Prostate gland (tissue), 2 donors: ENCODE measurements at regions not wholly inside any gene's neighbourhood (a gene's known extent, or its start where the extent isn't known, plus 50 kb on each side); places are given as distances from the start of the nearest gene placed in this dataset.
A peak's percentile ranks its signal among the peaks of the same experiment; 100 is the strongest.

Experiments used
- DNase-seq: peaks from one replicate; pipeline ENCODE4 v3.0.0-alpha.2; 2019; ENCODE audit warnings: low spot score
- H3K27ac ChIP-seq, 2 donors: fragments of 200-600 bp; sonication (generic); 2 replicates each; pipeline ENCODE4 v1.5.1; 2017 to 2019
- H3K27me3 ChIP-seq: fragments of 200-600 bp; sonication (generic); replicated peaks from 2 replicates; pipeline ENCODE4 v1.5.1; 2019; ENCODE audit not compliant: insufficient read depth
- H3K36me3 ChIP-seq, 2 donors: fragments of 200-600 bp; sonication (generic); 1 replicate in 1 of 2; 2 replicates in 1 of 2; pipeline versions ENCODE4 v1.5.1 to v1.8.1; 2017 to 2019
- H3K4me1 ChIP-seq: fragments of 200-600 bp; sonication (generic); replicated peaks from 2 replicates; pipeline ENCODE4 v1.5.1; 2019
- H3K4me3 ChIP-seq, 2 donors: fragments of 200-600 bp; sonication (generic); 2 replicates each; pipeline ENCODE4 v1.5.1; 2017 to 2019
- H3K9me3 ChIP-seq: fragments of 200-600 bp; sonication (generic); 2 replicates; pipeline ENCODE4 v1.5.1; 2017
- POLR2A ChIP-seq: fragments of 450-650 bp; IDR thresholded peaks from one replicate; pipeline ENCODE4 v1.6.1; 2016; ENCODE audit warnings: antibody characterized with exemption, mild to moderate bottlenecking
- POLR2AphosphoS5 ChIP-seq: sonication (generic); formaldehyde crosslinking; IDR thresholded peaks from one replicate; pipeline ENCODE4 v1.6.1; 2017; ENCODE audit warnings: antibody characterized with exemption
- WGBS: methylation state at CpG from one replicate; pipeline ENCODE4 v1.1.5; 2018; 5-methylcytosine and 5-hydroxymethylcytosine counted together
- intact Hi-C: fragments of 100-400 bp; cut with DNase I; formaldehyde crosslinking; loops from one replicate; pipeline ENCODE4 v1.14.2; 2022
- TF ChIP-seq, protein P1 (sequence below), 4 experiments: fragments of 200-600 bp in 2 of 4; fragments of 450-650 bp in 2 of 4; sonication (generic) in 2 of 4; IDR thresholded peaks; 1 replicate in 3 of 4; 2 replicates in 1 of 4; pipeline ENCODE4 v1.5.1; 2016 to 2019; ENCODE audit warnings: antibody characterized with exemption in 4 of 4, mild to moderate bottlenecking in 2 of 4, moderate library complexity in 2 of 4

DNA sequence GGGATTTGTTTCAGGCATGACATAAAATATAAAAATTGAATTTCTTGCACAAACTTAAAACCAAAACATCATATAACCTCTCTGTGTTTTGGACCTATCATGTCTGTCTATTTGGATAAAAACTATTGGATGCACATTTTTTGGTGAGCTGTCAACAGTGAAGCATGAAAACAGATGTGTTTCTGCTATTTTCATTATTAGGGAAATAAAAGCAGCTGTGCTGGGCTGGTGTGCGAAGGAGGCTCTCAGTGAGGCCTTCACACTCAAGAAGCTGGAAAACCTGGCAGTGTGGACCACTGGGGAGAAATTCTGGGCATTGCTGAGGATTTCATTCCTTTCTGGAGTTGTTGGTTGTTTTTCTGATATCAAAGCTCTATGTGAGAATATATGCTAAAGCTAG, 395.3 kb downstream of the GJA1 start:
- DNase-seq: no peak
- no peak for TF ChIP-seq POLR2A
- TF ChIP-seq, protein P1, sequence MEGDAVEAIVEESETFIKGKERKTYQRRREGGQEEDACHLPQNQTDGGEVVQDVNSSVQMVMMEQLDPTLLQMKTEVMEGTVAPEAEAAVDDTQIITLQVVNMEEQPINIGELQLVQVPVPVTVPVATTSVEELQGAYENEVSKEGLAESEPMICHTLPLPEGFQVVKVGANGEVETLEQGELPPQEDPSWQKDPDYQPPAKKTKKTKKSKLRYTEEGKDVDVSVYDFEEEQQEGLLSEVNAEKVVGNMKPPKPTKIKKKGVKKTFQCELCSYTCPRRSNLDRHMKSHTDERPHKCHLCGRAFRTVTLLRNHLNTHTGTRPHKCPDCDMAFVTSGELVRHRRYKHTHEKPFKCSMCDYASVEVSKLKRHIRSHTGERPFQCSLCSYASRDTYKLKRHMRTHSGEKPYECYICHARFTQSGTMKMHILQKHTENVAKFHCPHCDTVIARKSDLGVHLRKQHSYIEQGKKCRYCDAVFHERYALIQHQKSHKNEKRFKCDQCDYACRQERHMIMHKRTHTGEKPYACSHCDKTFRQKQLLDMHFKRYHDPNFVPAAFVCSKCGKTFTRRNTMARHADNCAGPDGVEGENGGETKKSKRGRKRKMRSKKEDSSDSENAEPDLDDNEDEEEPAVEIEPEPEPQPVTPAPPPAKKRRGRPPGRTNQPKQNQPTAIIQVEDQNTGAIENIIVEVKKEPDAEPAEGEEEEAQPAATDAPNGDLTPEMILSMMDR (IDR thresholded peaks at IDR 0.05): no peak
- no peak for TF ChIP-seq POLR2AphosphoS5
- intact Hi-C loops: no loop called here
- WGBS: 75% methylated on average over 1 of the region's 1 CpG
- H3K36me3 ChIP-seq: no peaks in the 10 kb centered on the region
- no peaks in the 10 kb centered on the region for H3K9me3 ChIP-seq
- no peaks in the 10 kb centered on the region for H3K4me1 ChIP-seq
- H3K4me3 ChIP-seq: no peak overlapping the region
- H3K27me3 ChIP-seq: no peaks in the 10 kb centered on the region
- no peak overlapping the region for H3K27ac ChIP-seq

- H3K9me3 ChIP-seq: no peaks in the 10 kb centered on the region
- H3K27me3 ChIP-seq: no peaks in the 10 kb centered on the region
- no peak for DNase-seq
- no peaks in the 10 kb centered on the region for H3K4me1 ChIP-seq
- no peak overlapping the region for H3K4me3 ChIP-seq
- intact Hi-C loops: no loop called here
- TF ChIP-seq POLR2A (no peak), POLR2AphosphoS5 (no peak)
- TF ChIP-seq, protein P1 (IDR thresholded peaks at IDR 0.05): no peak
- H3K36me3 ChIP-seq: no peaks in the 10 kb centered on the region
- H3K27ac ChIP-seq: no peak overlapping the region
- 91% methylated on average over 2 of the region's 2 CpGs for WGBS
These were observed 400.2 kb downstream of the GJA1 start for GRCh38 chr6:121835662-121836061.

DNA sequence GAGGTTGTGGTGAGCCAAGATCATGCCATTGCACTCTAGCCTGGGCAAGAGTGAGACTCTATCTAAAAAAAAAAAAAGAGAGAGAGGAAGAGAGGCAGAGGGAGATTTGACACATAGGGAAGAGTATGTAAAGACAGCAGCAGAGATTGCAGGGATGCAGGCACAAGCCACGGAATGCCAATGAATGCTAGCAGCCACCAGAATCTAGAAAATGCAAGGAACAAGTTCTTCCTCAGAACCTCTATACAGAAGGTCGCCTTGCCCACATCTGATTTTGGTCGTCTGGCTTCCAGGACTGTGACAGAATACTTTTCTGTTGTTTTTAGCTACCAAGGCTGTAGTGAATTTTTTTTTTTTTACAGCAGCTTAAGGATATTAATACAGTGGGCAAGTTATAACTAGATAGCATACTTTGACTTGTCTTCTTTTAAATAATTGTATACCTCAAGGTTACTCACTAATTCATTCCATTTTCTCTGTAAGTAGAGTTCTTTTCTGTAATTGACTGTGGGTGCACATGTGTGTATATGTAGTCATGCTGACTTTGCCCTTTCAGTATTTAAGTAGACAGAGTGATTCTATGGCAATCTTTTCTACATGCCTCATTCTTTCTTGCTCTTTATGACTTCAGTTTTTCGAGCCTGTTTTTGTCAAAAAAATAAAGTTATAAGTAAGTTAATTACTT, 402.2 kb downstream of the GJA1 start:
- no peaks in the 10 kb centered on the region for H3K27me3 ChIP-seq
- WGBS: 83% methylated on average over 4 of the region's 4 CpGs
- intact Hi-C loops: no loop called here
- H3K9me3 ChIP-seq: no peaks in the 10 kb centered on the region
- no peak for DNase-seq
- no peak overlapping the region for H3K27ac ChIP-seq
- TF ChIP-seq, protein P1 (IDR thresholded peaks at IDR 0.05): no peak
- TF ChIP-seq POLR2AphosphoS5 (no peak), POLR2A (no peak)
- H3K36me3 ChIP-seq: no peaks in the 10 kb centered on the region
- H3K4me3 ChIP-seq: no peak overlapping the region
- no peaks in the 10 kb centered on the region for H3K4me1 ChIP-seq

GRCh38 chr6:121838842-121839241, 403.4 kb downstream of the GJA1 start:
- no peaks in the 10 kb centered on the region for H3K36me3 ChIP-seq
- intact Hi-C loops: no loop called here
- no peak overlapping the region for H3K27ac ChIP-seq
- H3K4me3 ChIP-seq: no peak overlapping the region
- 82% methylated on average over 3 of the region's 3 CpGs for WGBS
- H3K27me3 ChIP-seq: no peaks in the 10 kb centered on the region
- peak; percentile 71 for DNase-seq
- H3K4me1 ChIP-seq: no peaks in the 10 kb centered on the region
- no peaks in the 10 kb centered on the region for H3K9me3 ChIP-seq
- TF ChIP-seq POLR2AphosphoS5 (peak; percentile 53), POLR2A (no peak)

DNA sequence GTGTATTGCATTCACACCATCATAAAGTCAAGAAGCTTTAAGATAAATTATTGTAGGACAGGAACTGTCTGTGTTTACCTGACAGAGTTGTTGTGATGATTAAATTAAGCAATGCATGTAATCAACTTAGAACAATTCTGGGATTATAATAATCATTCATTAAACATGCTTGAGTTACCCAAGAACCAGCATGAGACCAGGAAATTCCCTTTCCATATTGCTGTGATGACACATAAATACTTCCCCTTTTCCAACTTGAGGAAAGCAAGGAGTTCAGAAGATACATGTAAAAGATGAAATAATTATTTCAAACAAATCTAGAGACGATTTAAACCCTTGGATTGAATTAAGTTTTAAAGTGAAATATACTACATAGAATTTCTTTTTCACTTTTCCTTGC, 404.4 kb downstream of the GJA1 start:
- no peaks in the 10 kb centered on the region for H3K4me1 ChIP-seq
- no peaks in the 10 kb centered on the region for H3K27me3 ChIP-seq
- H3K27ac ChIP-seq: no peak overlapping the region
- H3K36me3 ChIP-seq: no peaks in the 10 kb centered on the region
- H3K9me3 ChIP-seq: no peaks in the 10 kb centered on the region
- intact Hi-C loops: no loop called here
- H3K4me3 ChIP-seq: no peak overlapping the region
- TF ChIP-seq POLR2A (no peak), POLR2AphosphoS5 (no peak)
- 72% methylated on average over 1 of the region's 1 CpG for WGBS
- no peak for DNase-seq

DNA sequence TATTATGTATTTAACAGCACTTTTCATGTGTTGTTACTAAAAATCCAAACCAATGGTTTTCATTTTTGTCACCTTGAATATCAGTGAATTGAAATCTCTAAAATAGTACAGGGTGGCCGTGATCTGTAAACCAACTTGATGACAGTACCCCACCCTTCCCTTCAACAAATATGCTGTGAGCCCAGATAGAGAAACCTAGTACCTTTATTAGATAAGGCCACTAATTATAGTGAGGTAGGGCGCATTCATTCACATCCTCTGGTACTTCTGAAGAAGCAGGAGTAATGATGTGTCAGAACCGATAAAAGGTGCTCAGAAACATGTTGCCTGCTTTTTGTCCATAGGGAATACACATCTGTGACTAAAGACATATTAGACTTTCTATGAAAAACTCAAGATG, 409.5 kb downstream of the GJA1 start:
- 97% methylated on average over 3 of the region's 3 CpGs for WGBS
- intact Hi-C loops: no loop called here

More for the DNA sequence above, 409.5 kb downstream of the GJA1 start:
- TF ChIP-seq, protein P1 (IDR thresholded peaks at IDR 0.05): no peak
- TF ChIP-seq POLR2AphosphoS5 (no peak), POLR2A (no peak)
- Histone ChIP-seq H3K27me3 (no peaks in the 10 kb centered on the region), H3K4me1 (no peaks in the 10 kb centered on the region), H3K36me3 (no peaks in the 10 kb centered on the region), H3K27ac (no peak overlapping the region), H3K4me3 (no peak overlapping the region), H3K9me3 (no peaks in the 10 kb centered on the region)
- DNase-seq: no peak
